HG03108 (cell line): ENCODE measurements at regions not wholly inside any gene's neighbourhood (a gene's known extent, or its start where the extent isn't known, plus 50 kb on each side); places are given as distances from the start of the nearest gene placed in this dataset.

ENCODE experiments used
- ATAC-seq: cut with Tn5 transposase; IDR thresholded peaks from one replicate; pipeline ENCODE4 v1.9.1; 2021; ENCODE audit warnings: moderate library complexity; ENCODE audit not compliant: unreplicated experiment

- no peak for ATAC-seq
Measured at GRCh38 chr21:43318841-43319781, 107.8 kb downstream of the SIK1 start.

DNA sequence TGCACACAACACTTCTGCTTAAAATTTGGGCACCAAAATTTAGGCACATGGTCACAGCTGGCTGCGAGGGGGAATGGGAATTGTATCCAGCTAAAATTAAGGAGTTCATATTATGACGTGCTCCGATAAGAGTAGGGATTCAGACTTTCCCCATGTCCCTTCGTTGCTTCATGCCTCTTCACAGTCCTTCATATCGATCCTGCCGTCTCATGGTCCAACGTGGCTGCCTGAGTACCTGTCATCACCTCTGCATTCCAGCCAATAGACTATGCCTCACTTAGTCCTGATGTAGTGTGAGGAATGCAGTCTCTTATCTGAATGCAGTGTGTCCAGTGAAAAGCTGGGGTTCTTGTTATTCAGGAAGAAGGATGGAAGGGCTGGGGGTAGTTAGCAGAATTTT is 108.6 kb downstream of the SIK1 start:
- no peak for ATAC-seq

DNA sequence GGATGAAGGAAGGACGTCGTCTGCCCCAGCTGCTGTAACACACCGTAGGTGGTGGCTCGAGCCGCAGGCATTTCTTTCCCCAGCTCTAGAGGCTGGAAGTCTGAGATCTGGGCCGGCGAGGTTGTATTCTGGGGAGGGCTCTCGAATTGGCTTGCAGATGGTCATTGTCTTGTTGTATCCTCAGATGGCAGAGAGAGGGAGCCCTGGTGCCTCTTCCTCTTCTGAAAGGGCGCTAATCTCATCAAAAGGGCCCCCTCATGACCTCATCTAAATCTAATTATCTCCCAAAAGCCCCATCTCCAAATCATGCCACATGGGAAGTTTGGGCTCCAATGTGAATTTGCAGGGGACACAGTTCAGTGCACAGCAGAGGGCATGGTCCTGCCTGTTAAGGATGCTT is 109.0 kb downstream of the SIK1 start:
- no peak for ATAC-seq

DNA sequence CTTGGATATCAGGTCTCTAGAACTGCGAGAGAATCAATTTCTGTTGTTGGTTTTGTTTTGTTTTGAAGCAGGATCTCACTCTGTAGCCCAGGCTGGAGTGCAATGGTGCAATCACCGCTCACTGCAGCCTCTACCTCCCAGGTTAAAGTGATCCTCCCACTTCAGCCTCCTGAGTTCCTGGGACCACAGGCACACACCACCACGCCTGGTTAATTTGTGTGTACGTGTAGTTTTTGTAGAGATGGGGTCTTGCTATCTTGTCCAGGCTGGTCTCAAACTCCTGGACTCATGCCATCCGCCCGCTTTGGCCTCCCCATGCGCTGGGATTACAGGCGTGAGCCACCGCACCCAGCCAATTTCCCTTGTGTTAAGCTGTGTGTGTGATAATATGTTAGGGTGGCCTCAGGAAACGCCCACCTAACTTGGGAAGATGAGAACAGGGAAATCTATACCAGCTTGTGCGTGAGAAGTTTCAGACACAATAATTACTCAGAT is 109.6 kb downstream of the SIK1 start:
- no peak for ATAC-seq

DNA sequence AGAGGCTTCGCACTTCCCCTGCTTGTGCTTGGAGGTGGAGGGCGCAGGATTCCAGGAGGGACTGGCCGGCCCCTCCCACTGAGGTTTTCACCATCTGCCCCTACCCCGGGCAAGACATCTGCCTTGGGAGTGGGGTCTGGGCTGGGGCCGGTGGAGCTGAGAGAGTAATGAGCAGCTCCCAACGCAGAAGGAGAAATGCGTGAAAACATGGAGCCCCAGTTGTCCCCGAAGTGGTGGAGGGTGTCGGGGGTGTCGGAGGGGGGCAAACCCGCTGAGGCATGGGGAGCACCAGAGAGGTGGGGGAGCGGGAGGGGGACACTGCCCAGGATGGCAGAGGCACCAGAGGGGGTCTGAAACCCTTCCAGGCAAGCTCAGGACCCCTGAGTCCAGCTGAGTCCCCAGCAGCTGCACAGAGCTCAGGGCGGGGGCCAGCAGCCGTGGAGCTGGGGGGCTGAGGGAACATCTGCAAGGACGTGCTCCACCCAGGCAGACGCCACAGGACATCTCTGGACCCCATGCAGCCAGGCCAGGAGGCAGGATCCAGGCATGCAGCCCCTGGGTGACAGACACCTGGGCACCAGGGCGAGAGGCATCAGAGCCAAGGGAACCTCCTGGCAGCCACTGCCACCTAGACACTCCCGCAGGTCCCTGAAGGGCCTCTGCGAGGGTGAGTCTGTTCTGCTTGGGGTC is 110.6 kb downstream of the SIK1 start:
- ATAC-seq, result no peak

- no peak for ATAC-seq
Measured at GRCh38 chr21:43315244-43316137, 111.4 kb downstream of the SIK1 start.

GRCh38 chr21:43313939-43314405 is 113.0 kb downstream of the SIK1 start:
- no peak for ATAC-seq

DNA sequence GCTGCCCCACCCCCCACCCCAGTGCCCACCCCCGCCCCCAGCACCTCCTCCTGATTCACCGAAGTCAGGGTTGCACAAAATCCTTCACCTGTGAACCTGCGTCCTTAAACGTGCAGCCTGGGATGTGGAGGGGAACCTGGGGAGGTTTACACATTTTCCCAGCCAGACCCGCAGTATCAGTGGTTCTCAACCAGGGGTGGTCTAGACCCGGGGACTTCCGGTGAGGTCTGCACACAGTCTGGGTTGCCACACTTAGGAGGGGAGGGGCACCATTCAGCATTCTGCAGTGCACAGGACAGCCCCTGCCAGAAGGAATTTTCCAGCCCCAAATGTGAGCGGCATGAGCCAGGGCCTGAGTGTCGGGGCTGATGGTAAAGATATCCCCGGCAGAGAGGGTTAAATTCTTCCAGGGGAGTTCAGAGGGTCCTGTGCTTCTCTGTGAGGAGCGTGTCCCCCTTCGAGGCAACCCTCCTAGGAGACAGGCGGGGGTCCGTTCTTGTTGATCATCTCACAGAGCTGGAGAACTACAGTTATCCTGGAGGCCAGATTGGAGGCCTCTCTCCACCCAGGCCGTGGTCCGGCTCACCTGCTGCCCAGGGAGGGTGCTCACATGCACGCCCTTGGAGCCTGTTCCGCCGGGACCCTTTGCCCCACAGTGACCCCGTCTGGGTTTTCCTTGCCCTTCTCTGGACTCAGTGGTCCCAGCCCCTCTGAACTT is 113.6 kb downstream of the SIK1 start:
- no peak for ATAC-seq

DNA sequence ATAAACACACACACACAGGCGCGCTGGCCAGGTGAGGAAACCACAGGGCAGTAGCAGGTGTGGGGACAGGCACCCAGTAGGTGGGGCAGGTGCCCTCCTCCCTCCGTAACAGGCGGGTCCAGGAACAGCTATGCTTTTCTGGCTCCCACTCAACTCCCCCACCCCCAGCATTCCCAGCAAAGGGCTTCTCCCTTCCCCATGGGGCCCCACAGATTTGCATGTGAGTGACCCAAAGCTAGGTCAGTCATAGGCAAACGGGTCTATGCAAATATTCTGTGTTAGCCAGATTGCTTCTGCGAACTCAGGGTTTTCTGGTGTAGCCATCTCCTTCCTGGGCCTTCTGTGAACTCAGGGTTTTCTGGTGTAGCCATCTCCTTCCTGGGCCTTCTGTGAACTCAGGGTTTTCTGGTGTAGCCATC is 114.2 kb downstream of the SIK1 start:
- ATAC-seq, result no peak

- ATAC-seq, result no peak
Measured at GRCh38 chr21:43312011-43312410, 114.9 kb downstream of the SIK1 start.

DNA sequence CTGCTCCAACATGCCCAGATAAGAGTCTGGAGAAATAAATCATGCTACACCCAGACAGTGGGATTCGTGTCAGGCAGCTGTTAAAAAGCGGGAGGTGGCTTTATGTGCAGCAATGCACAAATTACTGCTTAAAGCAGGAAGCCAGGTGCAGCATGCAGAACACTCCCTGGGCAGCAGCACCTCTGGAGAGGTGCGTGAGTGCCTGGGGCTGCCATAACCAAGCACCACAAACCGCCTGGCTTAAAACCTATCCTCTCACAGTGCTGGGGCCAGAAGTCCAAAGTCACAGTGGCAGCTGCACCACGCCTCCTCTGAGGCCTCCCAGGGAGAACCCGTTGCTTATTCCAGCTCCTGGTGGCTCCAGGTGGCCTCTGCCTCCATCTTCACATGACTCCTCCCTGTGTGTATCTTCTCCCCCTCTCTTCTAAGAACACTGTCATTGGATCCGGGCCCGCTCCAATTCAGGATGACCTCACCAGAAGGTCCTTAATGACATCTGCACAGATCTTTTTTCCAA is 115.6 kb downstream of the SIK1 start:
- no peak for ATAC-seq

DNA sequence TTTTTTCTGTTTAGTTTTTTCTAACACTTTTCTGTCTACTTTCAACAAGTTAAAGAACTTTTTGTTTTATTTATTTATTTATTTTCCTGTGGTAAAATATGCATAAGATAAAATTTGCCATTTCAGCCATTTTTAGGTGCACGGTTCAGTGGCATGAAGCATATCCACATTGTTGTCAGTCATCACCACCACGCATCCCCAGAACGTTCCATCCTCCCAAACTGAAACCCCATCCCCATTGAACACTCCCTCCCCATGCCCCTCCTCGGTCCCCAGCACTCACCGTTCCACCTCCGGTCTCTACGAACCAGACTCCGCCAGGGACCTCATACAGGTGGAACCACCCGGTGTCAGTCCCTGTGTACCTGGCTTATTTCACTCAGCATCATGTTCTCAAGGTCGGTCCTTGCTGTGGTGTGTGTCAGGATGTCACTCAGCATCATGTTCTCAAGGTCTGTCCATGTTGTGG is 118.1 kb downstream of the SIK1 start:
- ATAC-seq, result no peak

- ATAC-seq, result no peak
Measured at GRCh38 chr21:43308101-43308814, 118.7 kb downstream of the SIK1 start.

DNA sequence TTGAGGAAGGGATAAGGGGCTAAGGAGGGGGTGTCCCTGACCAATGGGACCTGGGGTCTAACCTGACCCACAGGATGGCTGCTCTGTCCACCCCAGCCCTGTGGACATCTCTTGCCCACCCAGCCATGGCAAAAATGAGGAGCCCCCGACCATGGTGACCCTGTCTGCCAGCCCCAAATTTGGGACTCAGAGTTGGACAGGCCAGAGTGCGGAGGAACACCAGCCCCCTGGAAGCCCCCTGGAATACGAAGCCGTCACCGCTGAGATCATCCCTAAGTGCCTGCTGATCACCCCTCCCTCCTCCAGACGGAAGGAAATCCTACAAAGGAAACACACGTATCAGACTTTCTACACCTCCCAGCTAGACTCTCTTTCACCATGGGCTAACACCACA is 119.3 kb downstream of the SIK1 start:
- ATAC-seq, result no peak

GRCh38 chr21:43306911-43307676 is 119.8 kb downstream of the SIK1 start:
- peak; percentile 50 for ATAC-seq

GRCh38 chr21:43306391-43306790 is 120.5 kb downstream of the SIK1 start:
- no peak for ATAC-seq

DNA sequence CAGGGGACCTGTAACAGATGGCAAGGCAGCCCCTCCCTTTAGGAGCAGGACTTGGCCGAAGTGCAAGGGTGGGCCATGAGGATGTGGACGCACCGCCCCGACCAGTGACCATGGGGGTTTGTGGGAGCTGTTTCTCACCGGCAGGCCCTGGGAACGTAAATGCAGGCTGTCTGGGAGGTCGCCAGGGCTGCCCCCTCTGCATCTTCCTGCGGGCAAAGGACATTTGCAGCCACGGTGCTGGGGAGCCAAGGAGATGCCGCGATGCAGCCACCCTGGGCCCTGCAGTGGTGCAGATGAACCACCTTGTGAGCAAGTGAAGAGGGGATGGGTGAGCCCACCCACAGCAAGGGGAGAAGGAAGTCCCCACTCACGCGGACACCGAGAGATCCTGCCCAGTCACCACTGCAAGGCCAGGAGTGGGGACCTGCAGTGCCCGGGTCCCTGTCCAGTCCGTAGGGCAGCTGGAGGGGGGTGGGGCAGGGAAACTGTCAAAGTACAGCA is 121.1 kb downstream of the SIK1 start:
- no peak for ATAC-seq

- no peak for ATAC-seq
Measured at GRCh38 chr21:43305336-43305665, 121.6 kb downstream of the SIK1 start.
